ENCODE measurements at regions not wholly inside any gene's neighbourhood (a gene's known extent, or its start where the extent isn't known, plus 50 kb on each side); places are given as distances from the start of the nearest gene placed in this dataset.
A peak's percentile ranks its signal among the peaks of the same experiment; 100 is the strongest.

DNA sequence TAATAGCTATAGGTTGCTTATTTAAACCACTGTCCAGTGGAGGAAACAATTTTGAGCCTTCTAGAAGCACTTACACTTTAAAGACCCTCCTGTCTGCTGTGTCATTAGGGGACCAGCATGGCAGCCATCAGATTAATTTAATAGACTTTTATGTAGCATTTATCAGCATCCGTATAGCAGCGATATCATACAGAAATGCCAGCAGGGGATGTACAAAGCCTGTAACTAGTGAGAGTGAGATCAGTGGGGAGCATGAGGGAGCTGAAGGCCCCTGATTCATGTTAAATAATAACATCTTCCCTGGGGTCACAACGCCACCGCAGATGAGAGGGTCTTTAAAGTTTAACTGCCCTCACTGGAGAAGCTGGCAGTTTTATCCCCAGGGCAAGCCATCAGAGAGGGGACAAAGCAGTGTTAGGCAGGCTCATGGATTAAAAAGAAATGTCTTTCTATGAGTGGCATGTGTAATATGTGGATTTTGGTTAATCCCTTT lies 144.7 kb downstream of the PDGFRA start:
- Histone ChIP-seq H3K9me3 (no peaks in the 10 kb centered on the region), H3F3A (replicated peaks; ENCODE audit: insufficient read depth) (no peaks in the 10 kb centered on the region), H3K27ac (ENCODE audit: low read depth in 2 of 2, low read length in 1 of 2) (no peak overlapping the region), H3K79me2 (ENCODE audit: insufficient read depth) (no peaks in the 10 kb centered on the region), H3K4me1 (ENCODE audit: control insufficient read depth in 1 of 2, insufficient read depth in 2 of 2, low read depth in 1 of 2, low read length in 1 of 2) (no peaks in the 10 kb centered on the region), H3K9ac (no peak overlapping the region), H3K4me2 (no peak overlapping the region), H3K36me3 (replicated peaks in 1 of 2; ENCODE audit: control insufficient read depth in 1 of 2, insufficient read depth in 2 of 2, low read length in 1 of 2) (no peaks in the 10 kb centered on the region), H3K27me3 (ENCODE audit: insufficient read depth) (no peaks in the 10 kb centered on the region), H3K4me3 (ENCODE audit: low read depth in 2 of 2, low read length in 1 of 2) (no peak overlapping the region), H3K9me2 (no peaks in the 10 kb centered on the region), H4K20me1 (ENCODE audit: insufficient read depth) (no peaks in the 10 kb centered on the region), H2AFZ (ENCODE audit: low read depth) (no peak overlapping the region)
- 50% methylated on average over 4 of the region's 4 CpGs for WGBS (ENCODE audit: low lambda C conversion rate)
- DNase-seq = peak; percentile 7
- TF ChIP-seq, protein P1, sequence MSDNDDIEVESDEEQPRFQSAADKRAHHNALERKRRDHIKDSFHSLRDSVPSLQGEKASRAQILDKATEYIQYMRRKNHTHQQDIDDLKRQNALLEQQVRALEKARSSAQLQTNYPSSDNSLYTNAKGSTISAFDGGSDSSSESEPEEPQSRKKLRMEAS (IDR thresholded peaks at IDR 0.05; ENCODE audit: low read depth) = no peak
- TF ChIP-seq MEF2A (IDR thresholded peaks at IDR 0.05; ENCODE audit: borderline replicate concordance, low read depth) (no peak), MXI1 (IDR thresholded peaks at IDR 0.05; ENCODE audit: low read depth, low read length) (no peak), EZH2phosphoT487 (IDR thresholded peaks at IDR 0.05; ENCODE audit: borderline replicate concordance, low read depth) (no peak), ELF1 (IDR thresholded peaks at IDR 0.05) (no peak), POLR2AphosphoS5 (IDR thresholded peaks at IDR 0.05; ENCODE audit: low read depth, low read length) (no peak), GATA2 (CRISPR knock-in tag; IDR thresholded peaks at IDR 0.05) (no peak), RFX5 (IDR thresholded peaks at IDR 0.05; ENCODE audit: low read length) (no peak)
- TF ChIP-seq, protein P2, sequence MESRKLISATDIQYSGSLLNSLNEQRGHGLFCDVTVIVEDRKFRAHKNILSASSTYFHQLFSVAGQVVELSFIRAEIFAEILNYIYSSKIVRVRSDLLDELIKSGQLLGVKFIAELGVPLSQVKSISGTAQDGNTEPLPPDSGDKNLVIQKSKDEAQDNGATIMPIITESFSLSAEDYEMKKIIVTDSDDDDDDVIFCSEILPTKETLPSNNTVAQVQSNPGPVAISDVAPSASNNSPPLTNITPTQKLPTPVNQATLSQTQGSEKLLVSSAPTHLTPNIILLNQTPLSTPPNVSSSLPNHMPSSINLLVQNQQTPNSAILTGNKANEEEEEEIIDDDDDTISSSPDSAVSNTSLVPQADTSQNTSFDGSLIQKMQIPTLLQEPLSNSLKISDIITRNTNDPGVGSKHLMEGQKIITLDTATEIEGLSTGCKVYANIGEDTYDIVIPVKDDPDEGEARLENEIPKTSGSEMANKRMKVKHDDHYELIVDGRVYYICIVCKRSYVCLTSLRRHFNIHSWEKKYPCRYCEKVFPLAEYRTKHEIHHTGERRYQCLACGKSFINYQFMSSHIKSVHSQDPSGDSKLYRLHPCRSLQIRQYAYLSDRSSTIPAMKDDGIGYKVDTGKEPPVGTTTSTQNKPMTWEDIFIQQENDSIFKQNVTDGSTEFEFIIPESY (IDR thresholded peaks at IDR 0.05; ENCODE audit: borderline replicate concordance, low read depth) = no peak
- TF ChIP-seq, protein P3, sequence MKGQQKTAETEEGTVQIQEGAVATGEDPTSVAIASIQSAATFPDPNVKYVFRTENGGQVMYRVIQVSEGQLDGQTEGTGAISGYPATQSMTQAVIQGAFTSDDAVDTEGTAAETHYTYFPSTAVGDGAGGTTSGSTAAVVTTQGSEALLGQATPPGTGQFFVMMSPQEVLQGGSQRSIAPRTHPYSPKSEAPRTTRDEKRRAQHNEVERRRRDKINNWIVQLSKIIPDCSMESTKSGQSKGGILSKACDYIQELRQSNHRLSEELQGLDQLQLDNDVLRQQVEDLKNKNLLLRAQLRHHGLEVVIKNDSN (IDR thresholded peaks at IDR 0.05; ENCODE audit: borderline replicate concordance, low read depth) = no peak
- ChIA-PET CTCF (interaction anchor here (1.4 kb wide), 1 partner anchor 67 kb away, joined by 4 read pairs; no protein-coding TSS in a partner anchor), POLR2A (no interaction called here)

GRCh38 chr4:54378461-54378860 lies 149.4 kb downstream of the PDGFRA start:
- Histone ChIP-seq H3K27ac (ENCODE audit: low read depth in 2 of 2, low read length in 1 of 2) (no peak overlapping the region), H2AFZ (ENCODE audit: low read depth) (0 out of 2 replicates have a peak overlapping the region, but pooled peaks have one; percentile 29), H3K9me2 (no peaks in the 10 kb centered on the region), H4K20me1 (ENCODE audit: insufficient read depth) (no peaks in the 10 kb centered on the region), H3K9ac (no peak overlapping the region), H3F3A (replicated peaks; ENCODE audit: insufficient read depth) (no peaks in the 10 kb centered on the region), H3K9me3 (no peaks in the 10 kb centered on the region), H3K4me2 (no peak overlapping the region), H3K4me1 (ENCODE audit: control insufficient read depth in 1 of 2, insufficient read depth in 2 of 2, low read depth in 1 of 2, low read length in 1 of 2) (no peaks in the 10 kb centered on the region), H3K4me3 (ENCODE audit: low read depth in 2 of 2, low read length in 1 of 2) (no peak overlapping the region), H3K79me2 (ENCODE audit: insufficient read depth) (no peaks in the 10 kb centered on the region), H3K27me3 (ENCODE audit: insufficient read depth) (no peaks in the 10 kb centered on the region), H3K36me3 (replicated peaks in 1 of 2; ENCODE audit: control insufficient read depth in 1 of 2, insufficient read depth in 2 of 2, low read length in 1 of 2) (no peaks in the 10 kb centered on the region)
- TF ChIP-seq, protein P3 (IDR thresholded peaks at IDR 0.05; ENCODE audit: borderline replicate concordance, low read depth) = no peak
- no peak for TF ChIP-seq YY1 (IDR thresholded peaks at IDR 0.05; ENCODE audit: low read depth)
- no peak for TF ChIP-seq ELF1 (IDR thresholded peaks at IDR 0.05)
- TF ChIP-seq EP300 (IDR thresholded peaks at IDR 0.05; ENCODE audit: borderline replicate concordance in 1 of 2, low read depth in 1 of 2, low read length in 1 of 2) = no peak
- TF ChIP-seq FOXJ3 (CRISPR knock-in tag; IDR thresholded peaks at IDR 0.05) = no peak
- TF ChIP-seq RAD21 (IDR thresholded peaks at IDR 0.05; ENCODE audit: low read length) = no peak
- TF ChIP-seq GABPA (IDR thresholded peaks at IDR 0.05; ENCODE audit: low read depth) = no peak
- TF ChIP-seq MEF2A (IDR thresholded peaks at IDR 0.05; ENCODE audit: borderline replicate concordance, low read depth) = no peak
- no peak for TF ChIP-seq TEAD4 (IDR thresholded peaks at IDR 0.05; ENCODE audit: borderline replicate concordance, insufficient read depth)
- TF ChIP-seq, protein P4, sequence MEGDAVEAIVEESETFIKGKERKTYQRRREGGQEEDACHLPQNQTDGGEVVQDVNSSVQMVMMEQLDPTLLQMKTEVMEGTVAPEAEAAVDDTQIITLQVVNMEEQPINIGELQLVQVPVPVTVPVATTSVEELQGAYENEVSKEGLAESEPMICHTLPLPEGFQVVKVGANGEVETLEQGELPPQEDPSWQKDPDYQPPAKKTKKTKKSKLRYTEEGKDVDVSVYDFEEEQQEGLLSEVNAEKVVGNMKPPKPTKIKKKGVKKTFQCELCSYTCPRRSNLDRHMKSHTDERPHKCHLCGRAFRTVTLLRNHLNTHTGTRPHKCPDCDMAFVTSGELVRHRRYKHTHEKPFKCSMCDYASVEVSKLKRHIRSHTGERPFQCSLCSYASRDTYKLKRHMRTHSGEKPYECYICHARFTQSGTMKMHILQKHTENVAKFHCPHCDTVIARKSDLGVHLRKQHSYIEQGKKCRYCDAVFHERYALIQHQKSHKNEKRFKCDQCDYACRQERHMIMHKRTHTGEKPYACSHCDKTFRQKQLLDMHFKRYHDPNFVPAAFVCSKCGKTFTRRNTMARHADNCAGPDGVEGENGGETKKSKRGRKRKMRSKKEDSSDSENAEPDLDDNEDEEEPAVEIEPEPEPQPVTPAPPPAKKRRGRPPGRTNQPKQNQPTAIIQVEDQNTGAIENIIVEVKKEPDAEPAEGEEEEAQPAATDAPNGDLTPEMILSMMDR (IDR thresholded peaks at IDR 0.05) = no peak
- TF ChIP-seq RXRA (IDR thresholded peaks at IDR 0.05; ENCODE audit: borderline replicate concordance, low read depth) = no peak
- TF ChIP-seq POLR2AphosphoS5 (IDR thresholded peaks at IDR 0.05; ENCODE audit: low read depth, low read length) = no peak
- CTCF ChIA-PET = interaction anchor here (1.3 kb wide), 1 partner anchor 14 kb away, joined by 3 read pairs; no protein-coding TSS in a partner anchor
- POLR2A ChIA-PET = no interaction called here
- 29% methylated on average over 1 of the region's 1 CpG for WGBS (ENCODE audit: low lambda C conversion rate)
- DNase-seq = no peak
